IMR-90 (cell line): ENCODE measurements at regions not wholly inside any gene's neighbourhood (a gene's known extent, or its start where the extent isn't known, plus 50 kb on each side); places are given as distances from the start of the nearest gene placed in this dataset.

Source experiments
- ATAC-seq: fragments of 200-7000 bp; cut with Tn5 transposase; 2 replicates; pipeline ENCODE4 v1.9.1; 2020; ENCODE audit warnings: low read depth, mild to moderate bottlenecking, moderate library complexity
- BruUV-seq: library from RNA; stranded (reverse); fragments of 400-500 nt; replicated peaks from 2 replicates; lab custom pipeline; 2021; lab: Mats Ljungman, UMichigan
- CTCF ChIA-PET: fragments of 300-600 bp; formaldehyde crosslinking; extraction: SDS; loops from one replicate; lab custom pipeline; 2021; ENCODE audit warnings: antibody characterized with exemption; lab: Yijun Ruan, JAX
- POLR2A ChIA-PET: fragments of 300-600 bp; sonication (Branson Sonifier 250); formaldehyde crosslinking; loops from one replicate; lab custom pipeline; 2022; ENCODE audit warnings: antibody characterized with exemption; ENCODE audit not compliant: unreplicated experiment; lab: Charles Lee
- DNase-seq: peaks from one replicate; pipeline ENCODE4 v3.0.0; 2013
- H2AFZ ChIP-seq: replicated peaks from 2 replicates; pipeline ENCODE3; 2013; ENCODE audit warnings: low read length, mild to moderate bottlenecking; ENCODE audit not compliant: poor library complexity
- H2AK5ac ChIP-seq: 2 replicates; pipeline ENCODE4 v1.6.1; 2013; ENCODE audit warnings: low read depth, low read length, inconsistent platforms
- H2AK9ac ChIP-seq: replicated peaks from 2 replicates; pipeline ENCODE3; 2013; ENCODE audit warnings: mild to moderate bottlenecking, low read depth, low read length, moderate library complexity; ENCODE audit not compliant: poor library complexity
- H2BK120ac ChIP-seq: 2 replicates; pipeline ENCODE4 v1.6.1; 2013; ENCODE audit warnings: low read depth, low read length, inconsistent platforms
- H2BK15ac ChIP-seq: 3 replicates; pipeline ENCODE4 v1.6.1; 2013; ENCODE audit warnings: low read depth, low read length, inconsistent platforms
- H2BK20ac ChIP-seq: 2 replicates; pipeline ENCODE4 v1.6.1; 2013; ENCODE audit warnings: low read depth, mild to moderate bottlenecking, inconsistent platforms, low read length, moderate library complexity
- H2BK5ac ChIP-seq: 2 replicates; pipeline ENCODE4 v1.6.1; 2013; ENCODE audit warnings: mild to moderate bottlenecking, low read depth, low read length, inconsistent platforms; ENCODE audit not compliant: poor library complexity, severe bottlenecking
- H3K14ac ChIP-seq: replicated peaks from 2 replicates; pipeline ENCODE4 v1.6.1; 2013; ENCODE audit warnings: low read depth, low read length, inconsistent platforms
- H3K18ac ChIP-seq: 2 replicates; pipeline ENCODE4 v1.6.1; 2013; ENCODE audit warnings: low read depth, low read length, control low read depth
- H3K23ac ChIP-seq: 2 replicates; pipeline ENCODE4 v1.6.1; 2013; ENCODE audit warnings: low read depth, low read length, inconsistent platforms
- H3K27ac ChIP-seq: 2 replicates; pipeline ENCODE4 v1.5.1; 2013; ENCODE audit warnings: mild to moderate bottlenecking, control low read depth, low read length; ENCODE audit not compliant: insufficient read depth
- H3K27me3 ChIP-seq: 2 replicates; pipeline ENCODE4 v1.6.1; 2013; ENCODE audit warnings: low read length; ENCODE audit not compliant: control insufficient read depth, insufficient read depth
- H3K36me3 ChIP-seq: 2 replicates; pipeline ENCODE4 v1.6.1; 2013; ENCODE audit warnings: low read length, mixed read lengths; ENCODE audit not compliant: control insufficient read depth, insufficient read depth
- H3K4ac ChIP-seq: 2 replicates; pipeline ENCODE4 v1.6.1; 2013; ENCODE audit warnings: low read depth, low read length, inconsistent platforms
- H3K4me1 ChIP-seq: 2 replicates; pipeline ENCODE4 v1.6.1; 2013; ENCODE audit warnings: low read length, mixed read lengths; ENCODE audit not compliant: control insufficient read depth, insufficient read depth
- H3K4me2 ChIP-seq: 2 replicates; pipeline ENCODE4 v1.6.1; 2013; ENCODE audit warnings: low read depth, mild to moderate bottlenecking, control low read depth, low read length, moderate library complexity
- H3K4me3 ChIP-seq: 2 replicates; pipeline ENCODE4 v1.5.1; 2013; ENCODE audit warnings: low read depth, mild to moderate bottlenecking, control low read depth, low read length, moderate library complexity; ENCODE audit not compliant: insufficient read depth
- H3K56ac ChIP-seq: 2 replicates; pipeline ENCODE4 v1.6.1; 2013; ENCODE audit warnings: low read length, inconsistent platforms; ENCODE audit not compliant: insufficient read depth; ENCODE audit errors: extremely low read depth
- H3K79me1 ChIP-seq, 2 experiments: 2 replicates each; pipeline ENCODE4 v1.6.1; 2013; ENCODE audit warnings: low read length in 2 of 2, inconsistent platforms in 1 of 2, low read depth in 1 of 2
- H3K9ac ChIP-seq: 2 replicates; pipeline ENCODE4 v1.6.1; 2013; ENCODE audit warnings: low read depth, low read length, control low read depth
- H3K9me1 ChIP-seq: 2 replicates; pipeline ENCODE4 v1.6.1; 2013; ENCODE audit warnings: low read length, inconsistent platforms; ENCODE audit not compliant: insufficient read depth
- H3K9me3 ChIP-seq: 2 replicates; pipeline ENCODE4 v1.6.1; 2013; ENCODE audit warnings: low read length; ENCODE audit not compliant: control insufficient read depth, insufficient read depth
- H4K20me1 ChIP-seq: 2 replicates; pipeline ENCODE4 v1.6.1; 2013; ENCODE audit warnings: low read length, inconsistent platforms; ENCODE audit not compliant: insufficient read depth
- H4K5ac ChIP-seq: 2 replicates; pipeline ENCODE4 v1.6.1; 2013; ENCODE audit warnings: mild to moderate bottlenecking, low read depth, low read length, control low read depth
- H4K8ac ChIP-seq, 2 experiments: 2 replicates each; pipeline ENCODE4 v1.6.1; 2013; ENCODE audit warnings: low read depth in 2 of 2, low read length in 2 of 2, control low read depth in 1 of 2, inconsistent platforms in 1 of 2
- H4K91ac ChIP-seq: 2 replicates; pipeline ENCODE4 v1.6.1; 2013; ENCODE audit warnings: low read depth, low read length, inconsistent platforms; ENCODE audit not compliant: insufficient read depth
- BHLHE40 ChIP-seq: fragments of 150-350 bp; IDR thresholded peaks from 2 replicates; pipeline ENCODE4 v1.6.1; 2016; ENCODE audit warnings: mild to moderate bottlenecking, low read depth, low read length
- CEBPB ChIP-seq: IDR thresholded peaks from 2 replicates; pipeline ENCODE4 v1.6.1; 2012; ENCODE audit warnings: low read depth, low read length, improper control_type of control experiment
- CHD1 ChIP-seq: IDR thresholded peaks from 2 replicates; pipeline ENCODE4 v1.6.1; 2012; ENCODE audit warnings: low read depth, low read length, improper control_type of control experiment
- NFE2L2 ChIP-seq: fragments of 150-350 bp; IDR thresholded peaks from 2 replicates; pipeline ENCODE4 v1.6.1; 2016; ENCODE audit warnings: low read depth, mild to moderate bottlenecking, low read length
- POLR2A ChIP-seq: IDR thresholded peaks from 2 replicates; pipeline ENCODE4 v1.6.1; 2012; ENCODE audit warnings: mild to moderate bottlenecking, low read depth, low read length
- RFX5 ChIP-seq: IDR thresholded peaks from 2 replicates; pipeline ENCODE4 v1.8.0; 2012; ENCODE audit warnings: low read depth, mild to moderate bottlenecking, low read length, moderate library complexity
- dilution Hi-C: fragments of 300-500 bp; cut with HindIII; formaldehyde crosslinking; loops from one replicate; pipeline ENCODE4 v1.14.3; 2018; ENCODE audit warnings: low sequenced_read_pairs; ENCODE audit not compliant: unreplicated experiment
- in situ Hi-C: fragments of 300-500 bp; cut with MboI; formaldehyde crosslinking; loops from 3 replicates; pipeline ENCODE4 v1.14.3; 2019; ENCODE audit warnings: low sequenced_read_pairs, inconsistent platforms, mixed read lengths
- intact Hi-C: fragments of 100-400 bp; cut with micrococcal nuclease; formaldehyde crosslinking; loops from 2 replicates; pipeline ENCODE4 v1.10.0; 2022
- TF ChIP-seq, protein P1 (sequence below): conservative IDR thresholded peaks from 2 replicates; pipeline ENCODE4 v1.5.1; 2012; ENCODE audit warnings: mild to moderate bottlenecking, low read depth, low read length, improper control_type of control experiment

DNA sequence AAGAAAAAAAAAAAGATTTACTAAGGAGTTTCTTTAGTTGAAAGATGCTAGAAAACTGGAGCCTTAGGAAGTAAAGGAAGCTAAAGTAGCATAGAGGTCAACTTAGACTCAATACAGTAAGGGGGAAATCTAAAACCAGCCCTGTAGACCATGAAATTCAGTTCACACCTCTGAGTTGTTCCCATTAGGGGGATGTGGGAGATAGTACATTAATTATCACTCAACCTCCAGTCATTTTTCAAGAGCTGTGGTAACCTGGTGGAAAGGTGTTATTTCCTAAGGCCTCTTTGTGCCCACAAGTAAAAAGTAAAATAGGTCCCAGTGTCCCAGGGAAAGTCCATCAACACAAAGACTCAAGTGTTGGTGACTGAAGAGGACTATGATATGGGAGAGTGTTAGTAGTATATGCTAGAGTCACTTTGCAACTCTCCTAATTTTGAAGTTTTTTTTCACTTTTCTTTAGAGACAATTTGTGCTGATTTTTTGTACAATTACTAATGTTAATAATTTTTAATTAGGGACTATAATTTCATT is 1274.4 kb upstream of the EPHA6 start:
- Histone ChIP-seq H3K79me1 (no peaks in the 10 kb centered on the region), H3K36me3 (no peaks in the 10 kb centered on the region), H3K4me3 (no peak overlapping the region), H2BK120ac (no peak overlapping the region), H4K8ac (no peak overlapping the region), H3K27me3 (no peaks in the 10 kb centered on the region), H4K5ac (no peak overlapping the region), H2AK9ac (no peak overlapping the region), H3K4ac (no peak overlapping the region), H3K56ac (no peak overlapping the region), H2AK5ac (no peak overlapping the region), H3K4me2 (no peak overlapping the region), H4K91ac (no peak overlapping the region), H2BK20ac (no peak overlapping the region), H2BK15ac (no peak overlapping the region), H3K18ac (no peak overlapping the region), H3K9me1 (no peaks in the 10 kb centered on the region), H2BK5ac (no peak overlapping the region), H3K27ac (no peak overlapping the region), H3K9ac (no peak overlapping the region), H3K14ac (no peak overlapping the region), H4K20me1 (no peaks in the 10 kb centered on the region), H3K23ac (no peak overlapping the region), H3K9me3 (no peaks in the 10 kb centered on the region; the same call in 1 of the 2 replicates), H3K4me1 (no peaks in the 10 kb centered on the region), H2AFZ (no peak overlapping the region)
- DNase-seq (no peak), ATAC-seq (no peak)
- POLR2A ChIA-PET = no interaction called here
- intact Hi-C loops = no loop called here
- CTCF ChIA-PET = interaction anchor here (0.6 kb wide), 2 partner anchors 31 to 1248 kb away, joined by 5 read pairs; no protein-coding TSS in a partner anchor
- dilution Hi-C loops = no loop called here
- BruUV-seq = no TSS peak
- in situ Hi-C loops = no loop called here
- TF ChIP-seq POLR2A (no peak), BHLHE40 (no peak), RFX5 (no peak), NFE2L2 (no peak), CHD1 (no peak), CEBPB (no peak)
- TF ChIP-seq, protein P1, sequence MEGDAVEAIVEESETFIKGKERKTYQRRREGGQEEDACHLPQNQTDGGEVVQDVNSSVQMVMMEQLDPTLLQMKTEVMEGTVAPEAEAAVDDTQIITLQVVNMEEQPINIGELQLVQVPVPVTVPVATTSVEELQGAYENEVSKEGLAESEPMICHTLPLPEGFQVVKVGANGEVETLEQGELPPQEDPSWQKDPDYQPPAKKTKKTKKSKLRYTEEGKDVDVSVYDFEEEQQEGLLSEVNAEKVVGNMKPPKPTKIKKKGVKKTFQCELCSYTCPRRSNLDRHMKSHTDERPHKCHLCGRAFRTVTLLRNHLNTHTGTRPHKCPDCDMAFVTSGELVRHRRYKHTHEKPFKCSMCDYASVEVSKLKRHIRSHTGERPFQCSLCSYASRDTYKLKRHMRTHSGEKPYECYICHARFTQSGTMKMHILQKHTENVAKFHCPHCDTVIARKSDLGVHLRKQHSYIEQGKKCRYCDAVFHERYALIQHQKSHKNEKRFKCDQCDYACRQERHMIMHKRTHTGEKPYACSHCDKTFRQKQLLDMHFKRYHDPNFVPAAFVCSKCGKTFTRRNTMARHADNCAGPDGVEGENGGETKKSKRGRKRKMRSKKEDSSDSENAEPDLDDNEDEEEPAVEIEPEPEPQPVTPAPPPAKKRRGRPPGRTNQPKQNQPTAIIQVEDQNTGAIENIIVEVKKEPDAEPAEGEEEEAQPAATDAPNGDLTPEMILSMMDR = no peak
